HL-60 (cell line): ENCODE measurements at regions not wholly inside any gene's neighbourhood (a gene's known extent, or its start where the extent isn't known, plus 50 kb on each side); places are given as distances from the start of the nearest gene placed in this dataset.

Experiments
- DNase-seq, 2 experiments: peaks; one replicate each; pipeline ENCODE4 v3.0.0-alpha.2; 2010 to 2020; ENCODE audit warnings: low read depth in 1 of 2, low spot score in 1 of 2
- H3K27ac ChIP-seq: fragments of 250-450 bp; sonication (Bioruptor Pico); replicated peaks from 2 replicates; pipeline ENCODE4 v1.5.1; 2020; ENCODE audit warnings: mild to moderate bottlenecking, moderate library complexity
- H3K27me3 ChIP-seq: fragments of 250-450 bp; sonication (Bioruptor Pico); 2 replicates; pipeline ENCODE4 v1.5.1; 2021; ENCODE audit warnings: mild to moderate bottlenecking, moderate library complexity; ENCODE audit not compliant: insufficient read depth, poor library complexity, severe bottlenecking
- H3K4me3 ChIP-seq: replicated peaks from 2 replicates; pipeline ENCODE4 v1.5.1; 2011; ENCODE audit warnings: mild to moderate bottlenecking, control low read depth, low read length; ENCODE audit not compliant: insufficient read depth
- CTCF ChIP-seq: IDR thresholded peaks from one replicate; pipeline ENCODE4 v1.5.1; 2011; ENCODE audit warnings: low read length, control low read depth, inconsistent platforms; ENCODE audit not compliant: insufficient read depth
- GABPA ChIP-seq: IDR thresholded peaks from 2 replicates; pipeline ENCODE4 v1.6.1; 2012; ENCODE audit warnings: low read depth
- POLR2AphosphoS5 ChIP-seq: IDR thresholded peaks from 2 replicates; pipeline ENCODE4 v1.6.1; 2012; ENCODE audit warnings: low read depth
- REST ChIP-seq: IDR thresholded peaks from 2 replicates; pipeline ENCODE4 v1.6.1; 2012; ENCODE audit warnings: low read depth; ENCODE audit not compliant: insufficient replicate concordance
- SPI1 ChIP-seq: IDR thresholded peaks from 2 replicates; pipeline ENCODE4 v1.6.1; 2012; ENCODE audit warnings: low read depth, mild to moderate bottlenecking, borderline replicate concordance

GRCh38 chr10:79007018-79007417, 61.7 kb upstream of the ZMIZ1 start:
- no peak for DNase-seq
- Histone ChIP-seq H3K27ac (no peak overlapping the region), H3K27me3 (peaks cover 2% of the 10 kb centered on the region), H3K4me3 (no peak overlapping the region)
- TF ChIP-seq REST, result no peak
- no peak for TF ChIP-seq POLR2AphosphoS5
- TF ChIP-seq CTCF, result no peak
- TF ChIP-seq SPI1, result no peak

DNA sequence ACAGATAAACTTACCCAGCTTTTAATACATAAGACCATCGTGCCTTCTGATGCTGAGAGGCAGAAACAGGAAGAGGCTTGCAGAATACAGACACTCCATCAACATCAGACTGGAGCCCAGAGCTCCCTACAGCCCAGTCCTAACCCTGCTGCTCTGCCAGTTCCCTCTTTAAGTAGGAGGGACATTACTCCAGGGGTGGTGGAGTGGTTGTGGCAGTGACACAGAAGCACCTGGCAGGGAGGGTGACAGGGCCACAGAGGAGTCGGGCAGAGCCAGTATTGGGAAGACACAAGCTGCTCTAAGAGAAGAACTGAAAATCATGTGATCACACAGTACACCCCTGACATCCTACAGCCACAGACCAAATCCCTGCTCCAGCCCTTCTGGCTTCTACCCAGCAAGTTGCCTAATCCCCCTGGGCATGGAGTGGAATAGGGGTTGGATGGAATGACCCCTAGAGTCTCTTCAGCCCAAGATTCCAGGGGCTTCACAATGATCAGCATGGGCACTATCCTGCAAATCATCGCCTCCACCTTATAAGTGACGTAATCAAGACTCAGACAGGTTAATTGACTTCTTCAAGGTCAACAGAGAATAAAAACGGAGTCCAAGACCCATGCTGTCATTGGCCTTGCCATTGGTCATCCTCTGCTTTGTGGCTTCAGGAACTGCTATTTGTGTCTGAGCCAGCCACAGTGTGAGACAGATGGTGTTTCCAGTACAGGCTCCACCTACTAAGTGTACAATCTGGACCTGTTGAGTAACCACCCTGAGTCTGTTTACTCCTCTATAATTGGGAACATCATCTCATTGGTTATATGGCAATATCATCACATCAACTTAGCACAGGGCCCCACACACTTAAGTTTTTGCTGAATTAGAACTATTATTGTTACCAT, 61.1 kb upstream of the ZMIZ1 start:
- DNase-seq, result peak in 1 of 2 experiments; percentile 10
- Histone ChIP-seq H3K4me3 (no peak overlapping the region), H3K27ac (no peak overlapping the region), H3K27me3 (peaks cover 2% of the 10 kb centered on the region)
- no peak for TF ChIP-seq CTCF
- TF ChIP-seq GABPA, result no peak
- peak; percentile 51; the same call in 1 of the 2 replicates for TF ChIP-seq SPI1
- TF ChIP-seq POLR2AphosphoS5, result no peak
- TF ChIP-seq REST, result no peak

DNA sequence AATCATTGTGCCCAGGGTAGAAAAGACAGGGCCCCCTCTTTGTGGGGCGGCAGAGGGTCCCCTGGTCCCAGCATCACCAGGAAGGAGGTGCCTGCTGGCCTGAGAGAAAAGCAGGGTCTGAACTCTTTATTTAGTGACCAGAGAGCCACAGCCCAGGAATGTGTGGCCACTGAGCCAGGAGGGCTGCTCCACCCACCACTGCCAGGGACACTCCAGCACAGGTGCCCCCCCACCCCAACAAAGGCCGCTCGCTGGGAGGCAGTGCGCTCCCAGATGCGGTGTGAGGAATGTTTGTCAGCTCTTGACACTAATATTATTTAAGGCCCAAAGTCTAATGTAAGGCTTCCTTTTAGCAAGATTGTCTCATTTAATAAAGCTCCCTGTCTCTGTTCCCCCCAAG, 59.6 kb upstream of the ZMIZ1 start:
- TF ChIP-seq CTCF (no peak), GABPA (no peak), POLR2AphosphoS5 (no peak), SPI1 (no peak), REST (no peak)
- Histone ChIP-seq H3K27ac (no peak overlapping the region), H3K27me3 (peaks cover 2% of the 10 kb centered on the region), H3K4me3 (no peak overlapping the region)
- no peak for DNase-seq
